HepG2 (cell line): ENCODE measurements at regions not wholly inside any gene's neighbourhood (a gene's known extent, or its start where the extent isn't known, plus 50 kb on each side); places are given as distances from the start of the nearest gene placed in this dataset.
"Not testable (repeated sequence)": the region's sequence is repeated elsewhere in the genome, so short reads cannot be mapped to it uniquely, and the experiment has no call there.

Source experiments
- ATAC-seq: fragments of 200-7000 bp; cut with Tn5 transposase; 3 replicates; pipeline ENCODE4 v1.9.1; 2020; ENCODE audit warnings: mild to moderate bottlenecking, moderate library complexity
- BruUV-seq: library from RNA; stranded (reverse); fragments of 400-500 nt; replicated peaks from 2 replicates; lab custom pipeline; 2021; lab: Mats Ljungman, UMichigan
- CTCF ChIA-PET: fragments of 300-600 bp; formaldehyde crosslinking; extraction: SDS; loops from one replicate; lab custom pipeline; 2021; ENCODE audit warnings: low total read pairs, inconsistent platforms, low intra/inter-chr PET ratio; lab: Yijun Ruan, JAX
- POLR2A ChIA-PET: fragments of 350-600 bp; sonication (Branson Sonifier 250); formaldehyde crosslinking; loops from one replicate; lab custom pipeline; 2020; ENCODE audit warnings: antibody characterized with exemption, inconsistent platforms; lab: Yijun Ruan, JAX
- DNase-seq: peaks from one replicate; pipeline ENCODE4 v3.0.0-alpha.2; 2015; ENCODE audit warnings: low spot score
- FAIRE-seq: peaks from 3 replicates; lab custom pipeline; 2011; peaks lifted over from hg19 to GRCh38; lab: Jason Lieb, UNC
- H2AFZ ChIP-seq: one replicate; pipeline ENCODE4 v1.6.1; 2011; ENCODE audit warnings: low read length, inconsistent platforms
- H3K27ac ChIP-seq: fragments of 300-600 bp; 3 replicates; pipeline ENCODE4 v1.8.0; 2011; ENCODE audit warnings: mixed run types, mild to moderate bottlenecking, mixed read lengths, low read length, inconsistent platforms; ENCODE audit not compliant: insufficient read depth; ENCODE audit errors: extremely low read length
- H3K27me3 ChIP-seq, 2 experiments: fragments of 200-600 bp in 1 of 2; 2 replicates in 1 of 2; 3 replicates in 1 of 2; pipeline versions ENCODE4 v1.6.0 to v1.8.0; 2011; ENCODE audit warnings: low read length in 2 of 2, mild to moderate bottlenecking in 2 of 2, moderate library complexity in 2 of 2, inconsistent platforms in 1 of 2; ENCODE audit not compliant: insufficient read depth in 2 of 2, control insufficient read depth in 1 of 2
- H3K36me3 ChIP-seq, 2 experiments: fragments of 200-600 bp in 1 of 2; replicated peaks in 1 of 2; 2 replicates in 1 of 2; 3 replicates in 1 of 2; pipeline versions ENCODE4 v1.5.1 to v1.8.0; 2011; ENCODE audit warnings: low read length in 2 of 2, inconsistent platforms in 1 of 2; ENCODE audit not compliant: insufficient read depth in 2 of 2, control insufficient read depth in 1 of 2
- H3K4me1 ChIP-seq: 2 replicates; pipeline ENCODE4 v1.5.1; 2012; ENCODE audit warnings: low read length, inconsistent platforms; ENCODE audit not compliant: insufficient read depth
- H3K4me2 ChIP-seq: 2 replicates; pipeline ENCODE4 v1.6.0; 2011; ENCODE audit warnings: low read depth, low read length, inconsistent platforms
- H3K4me3 ChIP-seq, 3 experiments: fragments of 200-600 bp in 1 of 3; sonication (generic), shearing (Covaris generic) in 1 of 3; replicated peaks in 1 of 3; 2 replicates each; pipeline ENCODE4 v1.5.1; 2011 to 2016; ENCODE audit warnings: low read length in 3 of 3, inconsistent platforms in 2 of 3, low read depth in 2 of 3, mild to moderate bottlenecking in 2 of 3, control low read depth in 1 of 3, mixed read lengths in 1 of 3; ENCODE audit not compliant: insufficient read depth in 1 of 3
- H3K79me2 ChIP-seq: one replicate; pipeline ENCODE4 v1.6.1; 2011; ENCODE audit warnings: low read length, inconsistent platforms; ENCODE audit not compliant: insufficient read depth
- H3K9ac ChIP-seq: 2 replicates; pipeline ENCODE4 v1.6.0; 2011; ENCODE audit warnings: mild to moderate bottlenecking, low read depth, low read length, inconsistent platforms; ENCODE audit not compliant: insufficient read depth
- H3K9me3 ChIP-seq: 2 replicates; pipeline ENCODE4 v1.5.1; 2012; ENCODE audit warnings: mild to moderate bottlenecking, low read length
- H4K20me1 ChIP-seq: 2 replicates; pipeline ENCODE4 v1.6.0; 2011; ENCODE audit warnings: inconsistent platforms, mild to moderate bottlenecking, low read length, moderate library complexity; ENCODE audit not compliant: insufficient read depth
- MAFF ChIP-seq: IDR thresholded peaks from 2 replicates; pipeline ENCODE4 v1.6.1; 2011; ENCODE audit warnings: low read depth, low read length, improper control_type of control experiment
- MAFK ChIP-seq, 2 experiments: IDR thresholded peaks in 1 of 2; conservative IDR thresholded peaks in 1 of 2; 2 replicates each; pipeline ENCODE4 v1.6.1; 2011; ENCODE audit warnings: improper control_type of control experiment in 2 of 2, low read length in 2 of 2
- ZNF317 ChIP-seq: sonication (generic); formaldehyde crosslinking; IDR thresholded peaks from 2 replicates; pipeline ENCODE4 v1.5.0; 2020; ENCODE audit warnings: mild to moderate bottlenecking, missing genetic modification reagents
- ZNF556 ChIP-seq: sonication (generic); formaldehyde crosslinking; IDR thresholded peaks from 2 replicates; pipeline ENCODE4 v1.4.0; 2020; ENCODE audit warnings: mild to moderate bottlenecking, missing genetic modification reagents, borderline replicate concordance
- WGBS: methylation state at CpG from one replicate; pipeline ENCODE4 v1.1.6; 2017; ENCODE audit warnings: low lambda C conversion rate; 5-methylcytosine and 5-hydroxymethylcytosine counted together
- in situ Hi-C: cut with HindIII; loops from 2 replicates; pipeline ENCODE4 v1.10.0; 2017; ENCODE audit warnings: low pct_unique_long_range_greater_than_20kb; ENCODE audit not compliant: extremely low pct_ligation_motif_present
- intact Hi-C: fragments of 100-400 bp; cut with micrococcal nuclease; formaldehyde crosslinking; loops from one replicate; pipeline ENCODE4 v1.10.0; 2022; ENCODE audit not compliant: unreplicated experiment

GRCh38 chr2:56061327-56061726 lies 122.5 kb upstream of the CCDC85A start:
- in situ Hi-C loops, H3K9ac ChIP-seq, BruUV-seq, H3K4me3 ChIP-seq, H2AFZ ChIP-seq, CTCF ChIA-PET, H3K36me3 ChIP-seq, H3K4me1 ChIP-seq, H3K79me2 ChIP-seq, H3K9me3 ChIP-seq, ATAC-seq, H3K27ac ChIP-seq, FAIRE-seq, H3K4me2 ChIP-seq, POLR2A ChIA-PET, DNase-seq, intact Hi-C loops, H4K20me1 ChIP-seq, H3K27me3 ChIP-seq: not testable (repeated sequence)
- WGBS, result 2% methylated on average over 4 of the region's 4 CpGs
- TF ChIP-seq MAFF (peak; percentile 57), MAFK (conservative IDR thresholded peaks at IDR 0.05 in 1 of 2, IDR thresholded peaks at IDR 0.05 in 1 of 2; ENCODE audit: low read length in 2 of 2) (peak; percentile 61 to 73)

GRCh38 chr2:56068746-56069145 lies 115.0 kb upstream of the CCDC85A start:
- intact Hi-C loops, result no loop called here
- Histone ChIP-seq H3K27ac (no peak overlapping the region), H3K9me3 (no peaks in the 10 kb centered on the region), H3K4me1 (no peaks in the 10 kb centered on the region), H3K79me2 (no peaks in the 10 kb centered on the region), H3K4me3 (no peak overlapping the region), H3K36me3 (no peaks in the 10 kb centered on the region), H4K20me1 (no peaks in the 10 kb centered on the region), H3K9ac (no peak overlapping the region), H3K27me3 (no peaks in the 10 kb centered on the region), H3K4me2 (no peak overlapping the region), H2AFZ (no peak overlapping the region)
- DNase-seq (no peak), ATAC-seq (no peak), FAIRE-seq (no peak)
- peak; percentile 92 for TF ChIP-seq ZNF317 (CRISPR knock-in tag)
- TF ChIP-seq ZNF556 (CRISPR knock-in tag), result no peak
- in situ Hi-C loops, result no loop called here
- ChIA-PET CTCF (no interaction called here), POLR2A (no interaction called here)
- no TSS peak for BruUV-seq
